GM19324 (cell line): ENCODE measurements at regions not wholly inside any gene's neighbourhood (a gene's known extent, or its start where the extent isn't known, plus 50 kb on each side); places are given as distances from the start of the nearest gene placed in this dataset.
"Not testable (repeated sequence)": the region's sequence is repeated elsewhere in the genome, so short reads cannot be mapped to it uniquely, and the experiment has no call there.

ENCODE experiments used
- ATAC-seq: cut with Tn5 transposase; IDR thresholded peaks from one replicate; pipeline ENCODE4 v1.9.1; 2021; ENCODE audit warnings: mild to moderate bottlenecking, moderate library complexity; ENCODE audit not compliant: unreplicated experiment, low FRiP score

GRCh38 chr3:159038405-159038804 is 236.6 kb downstream of the MFSD1 start:
- ATAC-seq = peak; percentile 59

- no peak for ATAC-seq
Observed at GRCh38 chr3:159039286-159039685, 237.4 kb downstream of the MFSD1 start.

DNA sequence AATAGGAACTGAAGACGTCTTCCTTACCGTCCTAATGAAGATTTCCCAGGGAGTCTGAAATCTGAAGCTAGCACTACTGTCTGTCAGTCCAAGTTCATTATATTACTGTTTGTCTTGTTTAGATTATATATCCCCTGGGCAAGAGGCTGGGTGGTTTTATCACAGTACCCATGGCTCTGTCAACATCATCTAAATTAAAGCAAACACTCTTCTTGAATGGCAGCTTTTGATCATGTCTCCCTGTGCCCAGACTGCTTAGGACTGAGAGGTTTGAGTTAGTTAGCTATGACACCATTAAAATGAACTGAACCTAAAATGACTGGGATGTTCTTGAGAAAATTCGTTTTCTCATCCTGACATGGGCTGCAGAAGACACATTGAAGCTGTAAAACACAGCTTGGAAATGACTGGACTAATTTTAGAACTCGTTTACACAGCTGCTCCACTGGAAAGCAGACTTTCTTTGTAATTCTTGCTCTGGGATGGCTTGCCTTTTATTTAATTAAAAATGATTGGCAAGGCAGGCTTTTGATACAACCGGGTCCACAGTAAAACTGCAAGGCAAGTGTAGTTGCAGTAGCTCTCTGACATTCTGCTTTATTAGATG is 243.5 kb downstream of the MFSD1 start:
- no peak for ATAC-seq

- no peak for ATAC-seq
Observed at GRCh38 chr3:159047361-159047760, 245.5 kb downstream of the MFSD1 start.

GRCh38 chr3:159052494-159052893 is 250.6 kb downstream of the MFSD1 start:
- not testable (repeated sequence) for ATAC-seq

DNA sequence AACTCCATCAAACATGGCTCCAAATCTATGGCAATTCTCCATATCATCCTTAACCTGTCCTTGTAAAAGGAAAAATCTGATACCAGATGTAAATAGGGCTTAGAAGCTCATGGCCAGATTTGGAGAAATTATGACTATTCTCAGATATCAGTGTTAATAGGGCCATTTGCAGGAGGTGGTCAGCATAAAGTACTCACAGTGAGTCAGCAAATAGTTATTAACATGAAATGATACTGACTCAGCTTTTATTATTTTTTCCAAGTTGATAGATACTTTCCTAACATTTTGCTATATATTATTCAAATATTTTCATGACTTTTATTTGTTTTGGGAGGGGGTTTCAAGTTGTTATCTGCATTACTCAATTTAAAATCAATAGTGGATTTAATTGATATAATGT is 255.8 kb downstream of the MFSD1 start:
- ATAC-seq = no peak

- ATAC-seq = no peak
Observed at GRCh38 chr3:159058859-159059258, 257.0 kb downstream of the MFSD1 start.

DNA sequence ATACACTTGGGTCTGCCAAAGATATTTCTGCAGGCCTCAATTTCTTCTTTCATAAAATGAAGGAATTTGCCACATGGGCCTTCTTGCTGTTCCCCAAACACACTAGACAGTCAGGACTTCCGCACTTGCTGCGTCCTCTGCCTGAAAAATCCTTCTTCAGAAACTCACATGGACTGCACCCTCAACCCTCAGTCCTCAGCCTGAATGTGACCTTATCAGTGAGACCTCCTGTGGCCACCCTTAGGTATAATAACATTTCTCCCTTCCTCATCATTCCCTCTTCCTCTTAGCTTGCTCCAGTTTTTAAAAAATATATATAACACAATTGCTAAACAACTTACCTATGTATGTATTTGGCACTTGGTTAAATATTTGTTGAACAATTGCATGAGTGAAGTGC is 257.5 kb downstream of the MFSD1 start:
- ATAC-seq = no peak

DNA sequence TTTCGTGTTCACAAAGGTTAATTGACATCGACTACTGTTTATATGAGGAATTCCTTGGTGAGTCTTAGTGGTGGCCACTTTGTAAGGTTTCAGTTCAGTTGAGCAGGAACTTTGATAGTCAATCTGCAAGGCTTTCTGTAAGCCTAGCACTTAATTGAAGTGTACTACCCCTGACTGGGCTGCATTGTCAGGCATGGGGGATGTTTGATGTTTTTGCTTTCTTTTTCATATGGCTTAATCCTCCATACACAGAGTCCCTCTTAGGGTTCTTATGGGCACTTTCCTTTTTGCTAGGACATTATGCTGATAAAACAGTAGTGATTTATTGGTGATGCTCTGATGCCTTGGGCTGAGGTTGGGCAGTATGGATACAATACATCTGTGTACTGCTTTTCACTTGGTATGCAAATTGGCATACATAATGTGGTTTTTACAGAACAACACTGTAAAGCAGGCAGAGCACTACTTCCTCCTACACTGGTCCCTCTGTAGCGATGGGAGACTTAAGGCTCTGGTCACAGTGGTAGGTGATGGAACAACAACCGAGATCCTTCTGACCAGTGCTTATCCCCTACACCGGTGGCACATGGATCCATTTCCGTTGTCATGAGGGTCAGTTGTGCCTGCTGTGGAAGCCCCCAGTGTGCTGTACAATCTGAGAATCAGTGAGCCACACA is 261.0 kb downstream of the MFSD1 start:
- ATAC-seq = peak; percentile 67

GRCh38 chr3:159069091-159069490 is 267.2 kb downstream of the MFSD1 start, which contains the start of gene IQCJ:
Gene IQCJ (plus strand): TSS chr3:159069319.
- ATAC-seq = no peak

GRCh38 chr3:159069866-159070425 is 268.1 kb downstream of the MFSD1 start:
- ATAC-seq = no peak

GRCh38 chr3:159074756-159075701 is 273.2 kb downstream of the MFSD1 start:
- ATAC-seq = no peak

GRCh38 chr3:159077860-159078259 is 276.0 kb downstream of the MFSD1 start:
- no peak for ATAC-seq

- no peak for ATAC-seq
Observed at GRCh38 chr3:159080256-159080655, 278.4 kb downstream of the MFSD1 start.

DNA sequence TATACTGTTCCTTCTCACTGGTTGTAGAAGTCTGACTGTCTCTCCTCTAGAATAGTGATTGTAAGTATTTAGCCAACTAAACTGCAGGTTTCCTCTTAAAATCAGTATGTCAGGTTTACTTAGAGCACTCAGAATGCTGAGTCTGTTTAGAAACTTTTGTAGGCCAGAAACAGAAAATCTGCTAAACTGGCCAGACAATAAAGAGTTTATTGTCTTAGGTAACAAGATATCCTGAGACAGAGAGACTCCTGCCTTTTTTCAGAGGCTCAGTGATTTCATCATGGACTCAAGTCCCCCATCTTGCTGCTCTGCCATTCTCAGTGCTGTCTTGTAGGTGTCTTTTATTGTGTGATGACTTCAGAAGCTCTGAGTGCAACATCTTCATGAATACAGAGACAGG is 279.0 kb downstream of the MFSD1 start:
- ATAC-seq = no peak

DNA sequence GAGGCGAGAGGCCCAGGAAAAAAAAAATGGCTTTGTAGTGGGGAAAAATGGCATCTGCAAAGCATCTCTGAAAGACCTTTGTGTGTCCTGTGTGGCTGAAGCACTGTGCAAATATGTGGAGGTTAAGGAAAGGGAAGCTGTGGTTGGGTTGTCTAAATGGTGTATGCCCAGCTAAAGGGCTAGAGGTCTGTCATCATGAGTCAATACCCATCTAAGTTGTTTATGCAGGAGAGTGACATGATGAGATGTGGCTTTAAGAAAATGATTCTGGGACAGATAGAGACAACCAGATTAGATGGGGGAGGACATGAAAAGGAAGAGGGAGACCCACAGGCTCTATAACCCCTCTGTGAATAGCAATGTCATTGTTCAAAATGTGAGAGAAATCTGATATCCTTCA is 280.7 kb downstream of the MFSD1 start:
- ATAC-seq = no peak

GRCh38 chr3:159091936-159092335 is 290.1 kb downstream of the MFSD1 start:
- no peak for ATAC-seq

- ATAC-seq = no peak
Observed at GRCh38 chr3:159102001-159102400, 300.1 kb downstream of the MFSD1 start.

- no peak for ATAC-seq
Observed at GRCh38 chr3:159112724-159113123, 310.9 kb downstream of the MFSD1 start.

DNA sequence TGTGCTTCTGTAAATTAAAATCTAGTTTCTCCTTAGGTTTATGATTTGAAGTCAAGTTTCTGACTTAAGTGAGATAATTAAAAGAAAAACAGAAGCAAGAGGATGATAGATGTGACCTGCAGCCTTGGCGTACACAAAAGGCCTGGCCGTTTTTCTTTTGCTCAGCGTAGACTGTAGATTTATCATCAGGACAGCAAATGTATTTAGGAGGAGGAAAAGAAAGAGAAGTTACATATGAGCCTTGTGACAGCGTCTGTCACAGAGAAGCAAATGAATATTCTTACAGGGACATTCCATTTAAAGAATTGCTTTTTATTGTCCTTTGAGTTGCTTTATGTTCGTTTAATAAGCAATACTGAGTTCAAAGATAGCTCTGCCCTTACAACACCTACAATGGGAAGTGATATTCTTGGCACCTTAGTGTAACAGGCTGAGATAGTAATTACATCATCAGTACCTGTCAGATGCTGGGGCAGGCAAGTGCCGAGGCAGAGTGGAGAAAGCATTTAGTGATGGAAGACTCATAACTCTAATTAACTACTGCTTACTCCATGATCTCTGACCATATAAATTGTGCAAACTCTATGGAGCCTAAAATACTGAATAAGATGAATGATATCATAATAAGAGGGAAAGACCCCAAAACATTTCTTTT is 311.5 kb downstream of the MFSD1 start:
- ATAC-seq = no peak
